ENCODE measurements at regions not wholly inside any gene's neighbourhood (a gene's known extent, or its start where the extent isn't known, plus 50 kb on each side); places are given as distances from the start of the nearest gene placed in this dataset.
A peak's percentile ranks its signal among the peaks of the same experiment; 100 is the strongest.

DNA sequence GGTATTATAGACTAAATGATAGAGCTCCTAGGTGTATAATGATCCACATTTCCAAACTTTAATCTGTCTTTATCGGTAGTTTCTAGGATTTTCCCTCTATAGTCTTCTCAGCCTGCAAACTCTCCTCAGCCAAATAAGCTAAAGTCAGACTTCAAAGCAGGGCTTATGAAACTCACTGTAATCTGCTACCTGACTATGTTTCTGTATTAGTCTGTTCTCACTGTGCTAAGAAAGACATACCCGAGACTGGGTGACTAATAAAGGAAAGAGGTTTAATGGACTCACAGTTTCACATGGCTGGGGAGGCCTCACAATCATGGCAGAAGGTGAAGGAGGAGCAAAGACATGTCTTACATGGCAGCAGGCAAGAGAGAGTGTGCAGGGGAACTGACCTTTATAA, 928.7 kb upstream of the ADGRB3 start:
- no peak overlapping the region for H3K4me3 ChIP-seq (ENCODE audit: low read depth, low read length, poor library complexity, severe bottlenecking)
- H3K36me3 ChIP-seq (ENCODE audit: insufficient read depth, low read length, poor library complexity, severe bottlenecking): no peaks in the 10 kb centered on the region
- TF ChIP-seq EZH2 (IDR thresholded peaks at IDR 0.05; ENCODE audit: borderline replicate concordance, low read depth, low read length, poor library complexity, severe bottlenecking): no peak
- TF ChIP-seq, protein P1, sequence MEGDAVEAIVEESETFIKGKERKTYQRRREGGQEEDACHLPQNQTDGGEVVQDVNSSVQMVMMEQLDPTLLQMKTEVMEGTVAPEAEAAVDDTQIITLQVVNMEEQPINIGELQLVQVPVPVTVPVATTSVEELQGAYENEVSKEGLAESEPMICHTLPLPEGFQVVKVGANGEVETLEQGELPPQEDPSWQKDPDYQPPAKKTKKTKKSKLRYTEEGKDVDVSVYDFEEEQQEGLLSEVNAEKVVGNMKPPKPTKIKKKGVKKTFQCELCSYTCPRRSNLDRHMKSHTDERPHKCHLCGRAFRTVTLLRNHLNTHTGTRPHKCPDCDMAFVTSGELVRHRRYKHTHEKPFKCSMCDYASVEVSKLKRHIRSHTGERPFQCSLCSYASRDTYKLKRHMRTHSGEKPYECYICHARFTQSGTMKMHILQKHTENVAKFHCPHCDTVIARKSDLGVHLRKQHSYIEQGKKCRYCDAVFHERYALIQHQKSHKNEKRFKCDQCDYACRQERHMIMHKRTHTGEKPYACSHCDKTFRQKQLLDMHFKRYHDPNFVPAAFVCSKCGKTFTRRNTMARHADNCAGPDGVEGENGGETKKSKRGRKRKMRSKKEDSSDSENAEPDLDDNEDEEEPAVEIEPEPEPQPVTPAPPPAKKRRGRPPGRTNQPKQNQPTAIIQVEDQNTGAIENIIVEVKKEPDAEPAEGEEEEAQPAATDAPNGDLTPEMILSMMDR (conservative IDR thresholded peaks at IDR 0.05; ENCODE audit: low read depth, low read length): no peak
- no peaks in the 10 kb centered on the region for H3K27me3 ChIP-seq (replicated peaks; ENCODE audit: insufficient read depth, low read depth, low read length, poor library complexity)
- no TSS peak for BruUV-seq (replicated peaks)
- no peaks in the 10 kb centered on the region for H3K4me1 ChIP-seq (ENCODE audit: insufficient read depth, low read length, poor library complexity, severe bottlenecking)
- ChIA-PET CTCF (no interaction called here), POLR2A (ENCODE audit: low non-redundant PET) (no interaction called here)
- H3K9me3 ChIP-seq (ENCODE audit: low read depth, low read length, poor library complexity, severe bottlenecking): peaks cover 7% of the 10 kb centered on the region
- intact Hi-C loops (cut with micrococcal nuclease; ENCODE audit: unreplicated experiment): no loop called here
- no peak for DNase-seq (ENCODE audit: low spot score)
- no peak overlapping the region for H3K27ac ChIP-seq (ENCODE audit: low read depth, low read length, poor library complexity, severe bottlenecking)

- no peaks in the 10 kb centered on the region for H3K9me3 ChIP-seq (ENCODE audit: low read depth, low read length, poor library complexity, severe bottlenecking)
- CTCF ChIA-PET: no interaction called here
- intact Hi-C loops (cut with micrococcal nuclease; ENCODE audit: unreplicated experiment): no loop called here
- no peak for DNase-seq (ENCODE audit: low spot score)
- no peak overlapping the region for H3K27ac ChIP-seq (ENCODE audit: low read depth, low read length, poor library complexity, severe bottlenecking)
- no peaks in the 10 kb centered on the region for H3K27me3 ChIP-seq (replicated peaks; ENCODE audit: insufficient read depth, low read depth, low read length, poor library complexity)
- H3K4me3 ChIP-seq (ENCODE audit: low read depth, low read length, poor library complexity, severe bottlenecking): no peak overlapping the region
- BruUV-seq (replicated peaks): no TSS peak
- H3K4me1 ChIP-seq (ENCODE audit: insufficient read depth, low read length, poor library complexity, severe bottlenecking): peaks cover 9% of the 10 kb centered on the region
- TF ChIP-seq EZH2 (IDR thresholded peaks at IDR 0.05; ENCODE audit: borderline replicate concordance, low read depth, low read length, poor library complexity, severe bottlenecking): no peak
- TF ChIP-seq, protein P1 (conservative IDR thresholded peaks at IDR 0.05; ENCODE audit: low read depth, low read length): no peak
- POLR2A ChIA-PET (ENCODE audit: low non-redundant PET): no interaction called here
- no peaks in the 10 kb centered on the region for H3K36me3 ChIP-seq (ENCODE audit: insufficient read depth, low read length, poor library complexity, severe bottlenecking)
Measured at GRCh38 chr6:67698534-67698933, 936.5 kb upstream of the ADGRB3 start.

DNA sequence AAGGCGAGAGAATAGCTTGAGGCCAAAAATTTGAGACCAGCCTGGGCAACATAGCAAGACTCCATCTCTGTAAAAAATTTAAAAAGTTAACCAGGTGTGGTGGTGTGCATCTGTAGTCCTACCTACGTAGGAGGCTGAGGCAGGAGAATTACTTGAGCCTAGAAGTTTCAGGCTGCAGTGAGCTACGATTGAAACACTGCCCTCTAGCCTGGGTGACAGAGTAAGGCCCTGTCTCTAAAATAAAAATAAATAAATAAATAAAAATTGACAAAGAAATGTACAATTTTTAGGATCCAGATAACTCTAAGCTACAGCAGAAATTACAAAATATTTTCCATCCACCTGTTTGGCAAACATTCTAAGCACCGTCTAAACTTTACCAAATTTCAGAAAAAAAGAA, 941.0 kb upstream of the ADGRB3 start:
- Histone ChIP-seq H3K36me3 (ENCODE audit: insufficient read depth, low read length, poor library complexity, severe bottlenecking) (no peaks in the 10 kb centered on the region), H3K9me3 (ENCODE audit: low read depth, low read length, poor library complexity, severe bottlenecking) (no peaks in the 10 kb centered on the region), H3K4me1 (ENCODE audit: insufficient read depth, low read length, poor library complexity, severe bottlenecking) (peaks cover 5% of the 10 kb centered on the region), H3K27me3 (replicated peaks; ENCODE audit: insufficient read depth, low read depth, low read length, poor library complexity) (no peaks in the 10 kb centered on the region), H3K27ac (ENCODE audit: low read depth, low read length, poor library complexity, severe bottlenecking) (no peak overlapping the region), H3K4me3 (ENCODE audit: low read depth, low read length, poor library complexity, severe bottlenecking) (no peak overlapping the region)
- CTCF ChIA-PET: no interaction called here
- intact Hi-C loops (cut with micrococcal nuclease; ENCODE audit: unreplicated experiment): no loop called here
- TF ChIP-seq EZH2 (IDR thresholded peaks at IDR 0.05; ENCODE audit: borderline replicate concordance, low read depth, low read length, poor library complexity, severe bottlenecking): no peak
- TF ChIP-seq, protein P1 (conservative IDR thresholded peaks at IDR 0.05; ENCODE audit: low read depth, low read length): 0 out of 2 replicates have a peak, but pooled peaks have one; percentile 22
- no TSS peak for BruUV-seq (replicated peaks)
- POLR2A ChIA-PET (ENCODE audit: low non-redundant PET): no interaction called here
- DNase-seq (ENCODE audit: low spot score): peak; percentile 10

Data from A673 (cell line).